ENCODE measurements at regions not wholly inside any gene's neighbourhood (a gene's known extent, or its start where the extent isn't known, plus 50 kb on each side); places are given as distances from the start of the nearest gene placed in this dataset.
"Not testable (repeated sequence)": the region's sequence is repeated elsewhere in the genome, so short reads cannot be mapped to it uniquely, and the experiment has no call there.

- not testable (repeated sequence) for TF ChIP-seq CTCF (conservative IDR thresholded peaks at IDR 0.05; ENCODE audit: low read depth, low read length); EZH2 (IDR thresholded peaks at IDR 0.05; ENCODE audit: low read length, unreplicated experiment)
Measured at GRCh38 chrX:104457130-104457529, 108.9 kb upstream of the IL1RAPL2 start.
